K562 (cell line): ENCODE measurements at regions not wholly inside any gene's neighbourhood (a gene's known extent, or its start where the extent isn't known, plus 50 kb on each side); places are given as distances from the start of the nearest gene placed in this dataset.

Experiments
- ATAC-seq: fragments of 200-7000 bp; cut with Tn5 transposase; 3 replicates; pipeline ENCODE4 v1.9.1; 2020; ENCODE audit warnings: moderate library complexity
- BruUV-seq: library from RNA; stranded (reverse); fragments of 400-500 nt; replicated peaks from 2 replicates; lab custom pipeline; 2021; lab: Mats Ljungman, UMichigan
- CTCF ChIA-PET: fragments of 300-600 bp; formaldehyde crosslinking; extraction: SDS; loops from one replicate; lab custom pipeline; 2021; ENCODE audit warnings: low intra/inter-chr PET ratio; lab: Yijun Ruan, JAX
- POLR2A ChIA-PET: fragments of 300-600, 350-650 bp; sonication (Branson Sonifier 250); formaldehyde crosslinking; extraction: SDS; loops from one replicate; lab custom pipeline; 2021; ENCODE audit warnings: antibody characterized with exemption, inconsistent platforms; lab: Yijun Ruan, JAX
- DNase-seq, 4 experiments: peaks; one replicate each; pipeline versions ENCODE4 v3.0.0 to v3.0.0-alpha.2; 2011 to 2018; ENCODE audit warnings: low spot score in 3 of 4, mixed read lengths in 3 of 4; ENCODE audit errors: extremely low read depth in 1 of 4
- FAIRE-seq: peaks from 2 replicates; lab custom pipeline; 2011; peaks lifted over from hg19 to GRCh38; lab: Jason Lieb, UNC
- H2AFZ ChIP-seq: 2 replicates; pipeline ENCODE4 v1.6.0; 2011; ENCODE audit warnings: low read depth, low read length, control low read depth, inconsistent platforms
- H3K27ac ChIP-seq: fragments of 200-600 bp; 3 replicates; pipeline ENCODE4 v1.8.0; 2011; ENCODE audit warnings: low read depth, mild to moderate bottlenecking, control low read depth, inconsistent platforms, low read length, moderate library complexity, mixed read lengths; ENCODE audit errors: extremely low read depth
- H3K27me3 ChIP-seq, 2 experiments: fragments of 300-600 bp in 1 of 2; 2 replicates in 1 of 2; 3 replicates in 1 of 2; pipeline versions ENCODE4 v1.6.0 to v1.8.0; 2011; ENCODE audit warnings: inconsistent platforms in 2 of 2, low read length in 2 of 2, mild to moderate bottlenecking in 1 of 2, mixed read lengths in 1 of 2, moderate library complexity in 1 of 2; ENCODE audit not compliant: control insufficient read depth in 2 of 2, insufficient read depth in 2 of 2
- H3K36me3 ChIP-seq: fragments of 300-600 bp; 3 replicates; pipeline ENCODE4 v1.8.0; 2011; ENCODE audit warnings: mild to moderate bottlenecking, low read length, inconsistent platforms; ENCODE audit not compliant: control insufficient read depth, insufficient read depth
- H3K4me1 ChIP-seq, 2 experiments: fragments of 200-600 bp in 1 of 2; replicated peaks in 1 of 2; 2 replicates in 1 of 2; 3 replicates in 1 of 2; pipeline versions ENCODE4 v1.5.1 to v1.8.0; 2011; ENCODE audit warnings: inconsistent platforms in 2 of 2, low read length in 2 of 2, mild to moderate bottlenecking in 1 of 2, mixed read lengths in 1 of 2, moderate library complexity in 1 of 2; ENCODE audit not compliant: control insufficient read depth in 2 of 2, insufficient read depth in 2 of 2
- H3K4me2 ChIP-seq: 2 replicates; pipeline ENCODE4 v1.6.1; 2011; ENCODE audit warnings: low read length, control low read depth, inconsistent platforms, mixed read lengths; ENCODE audit not compliant: insufficient read depth
- H3K4me3 ChIP-seq: fragments of 200-600 bp; sonication (generic), shearing (Covaris generic); 2 replicates; pipeline ENCODE4 v1.5.1; 2016; ENCODE audit warnings: control low read depth, inconsistent platforms
- H3K79me2 ChIP-seq: fragments of 200-600 bp; 3 replicates; pipeline ENCODE4 v1.8.0; 2011; ENCODE audit warnings: low read length, inconsistent platforms; ENCODE audit not compliant: control insufficient read depth, insufficient read depth
- H3K9ac ChIP-seq, 2 experiments: 2 replicates each; pipeline versions ENCODE4 v1.6.0 to v1.6.1; 2011; ENCODE audit warnings: low read depth in 2 of 2, low read length in 2 of 2, control low read depth in 1 of 2, inconsistent platforms in 1 of 2, mild to moderate bottlenecking in 1 of 2, mixed read lengths in 1 of 2; ENCODE audit not compliant: insufficient read depth in 1 of 2
- H3K9me1 ChIP-seq: one replicate; pipeline ENCODE4 v1.6.0; 2011; ENCODE audit warnings: inconsistent platforms, mild to moderate bottlenecking, low read length, moderate library complexity; ENCODE audit not compliant: control insufficient read depth, insufficient read depth
- H3K9me3 ChIP-seq: replicated peaks from 2 replicates; pipeline ENCODE4 v1.5.1; 2011; ENCODE audit warnings: low read depth, low read length, inconsistent platforms; ENCODE audit not compliant: control insufficient read depth, insufficient read depth
- H4K20me1 ChIP-seq: replicated peaks from 2 replicates; pipeline ENCODE4 v1.6.1; 2011; ENCODE audit warnings: low read length, inconsistent platforms, mixed read lengths; ENCODE audit not compliant: control insufficient read depth, insufficient read depth
- ADNP ChIP-seq: fragments of 200-800 bp; sonication (Bioruptor generic); IDR thresholded peaks from 2 replicates; pipeline ENCODE4 v1.6.1; 2016; ENCODE audit warnings: missing genetic modification characterization, missing compliant biosample characterization
- BACH1 ChIP-seq: fragments of 200-800 bp; sonication (Bioruptor generic); IDR thresholded peaks from 2 replicates; pipeline ENCODE4 v1.6.1; 2016; ENCODE audit warnings: missing genetic modification characterization, missing compliant biosample characterization
- BCOR ChIP-seq: fragments of 450-650 bp; IDR thresholded peaks from 2 replicates; pipeline ENCODE4 v1.6.1; 2016
- CGGBP1 ChIP-seq: fragments of 250-450 bp; sonication (Bioruptor Pico); IDR thresholded peaks from 2 replicates; pipeline ENCODE4 v1.9.0; 2021; ENCODE audit warnings: mild to moderate bottlenecking
- FOXK2 ChIP-seq, 2 experiments: fragments of 450-650 bp; IDR thresholded peaks in 1 of 2; conservative IDR thresholded peaks in 1 of 2; 2 replicates each; pipeline ENCODE4 v1.6.1; 2016; ENCODE audit warnings: low read depth in 2 of 2, mild to moderate bottlenecking in 1 of 2
- HES1 ChIP-seq: fragments of 450-650 bp; IDR thresholded peaks from 2 replicates; pipeline ENCODE4 v1.6.1; 2016; ENCODE audit warnings: low read depth, mild to moderate bottlenecking, moderate library complexity
- HMBOX1 ChIP-seq: sonication (generic); IDR thresholded peaks from 2 replicates; pipeline ENCODE4 v1.6.1; 2016
- NFE2 ChIP-seq: IDR thresholded peaks from 2 replicates; pipeline ENCODE4 v1.6.1; 2014; ENCODE audit warnings: antibody characterized with exemption, low read depth
- PRMT5 ChIP-seq: sonication (generic); formaldehyde crosslinking; IDR thresholded peaks from 2 replicates; pipeline ENCODE4 v1.5.0; 2020; ENCODE audit warnings: missing genetic modification reagents
- SMARCB1 ChIP-seq: IDR thresholded peaks from 2 replicates; pipeline ENCODE4 v1.6.1; 2011; ENCODE audit warnings: improper control_type of control experiment, low read depth; ENCODE audit not compliant: insufficient read length
- TEAD2 ChIP-seq: fragments of 450-650 bp; IDR thresholded peaks from 2 replicates; pipeline ENCODE4 v1.6.1; 2016; ENCODE audit warnings: missing genetic modification characterization, control low read depth, missing compliant biosample characterization
- ZKSCAN8 ChIP-seq: fragments of 200-800 bp; sonication (Bioruptor generic); IDR thresholded peaks from 2 replicates; pipeline ENCODE4 v1.6.1; 2016; ENCODE audit warnings: missing genetic modification characterization, missing compliant biosample characterization
- ZNF232 ChIP-seq: sonication (generic); formaldehyde crosslinking; IDR thresholded peaks from 2 replicates; pipeline ENCODE4 v1.8.0; 2022; ENCODE audit warnings: mild to moderate bottlenecking, missing genetic modification reagents
- ZNF830 ChIP-seq: fragments of 250-450 bp; sonication (Bioruptor Pico); IDR thresholded peaks from 2 replicates; pipeline ENCODE4 v1.5.0; 2021; ENCODE audit warnings: mild to moderate bottlenecking
- WGBS: fragments of 100-300 bp; shearing (Covaris generic); methylation state at CpG from one replicate; pipeline ENCODE4 v1.1.6; 2016; ENCODE audit warnings: low coverage, mixed read lengths; ENCODE audit not compliant: insufficient coverage; ENCODE audit errors: missing lambda C conversion rate; 5-methylcytosine and 5-hydroxymethylcytosine counted together
- in situ Hi-C: fragments of 300-500 bp; cut with MboI; formaldehyde crosslinking; loops from 4 replicates; pipeline ENCODE4 v1.15.0; 2018; ENCODE audit warnings: inconsistent platforms, mixed read lengths
- intact Hi-C: fragments of 100-400 bp; cut with micrococcal nuclease; formaldehyde crosslinking; loops from 2 replicates; pipeline ENCODE4 v1.14.2; 2022

GRCh38 chr2:88892788-88893187 lies 201.3 kb downstream of the RPIA start:
- intact Hi-C loops (no loop called here), in situ Hi-C loops (loop anchor here (25.0 kb wide), 1 partner anchor 245 kb away; no protein-coding TSS in a partner anchor)
- CTCF ChIA-PET: no interaction called here

GRCh38 chr2:88896971-88897370 lies 205.5 kb downstream of the RPIA start:
- no peaks in the 10 kb centered on the region for H3K79me2 ChIP-seq
- no peak overlapping the region for H3K9ac ChIP-seq
- H3K4me2 ChIP-seq: no peak overlapping the region
- no TSS peak for BruUV-seq
- ChIA-PET POLR2A (no interaction called here), CTCF (no interaction called here)
- H3K4me1 ChIP-seq: no peaks in the 10 kb centered on the region
- DNase-seq: no peak
- H2AFZ ChIP-seq: no peak overlapping the region
- in situ Hi-C loops: loop anchor here (25.0 kb wide), 1 partner anchor 240 kb away; no protein-coding TSS in a partner anchor
- no peaks in the 10 kb centered on the region for H3K9me3 ChIP-seq
- H3K27me3 ChIP-seq: no peaks in the 10 kb centered on the region
- no peaks in the 10 kb centered on the region for H3K36me3 ChIP-seq
- WGBS: 0% methylated on average over 1 of the region's 1 CpG
- intact Hi-C loops: no loop called here
- no peak overlapping the region for H3K27ac ChIP-seq
- H3K4me3 ChIP-seq: no peak overlapping the region
- H3K9me1 ChIP-seq: no peaks in the 10 kb centered on the region
- no peaks in the 10 kb centered on the region for H4K20me1 ChIP-seq
- no peak for FAIRE-seq
- no peak for ATAC-seq
- TF ChIP-seq ZKSCAN8 (no peak), HMBOX1 (no peak), SMARCB1 (no peak), ZNF232 (CRISPR knock-in tag) (no peak), HES1 (no peak), BACH1 (no peak), FOXK2 (conservative IDR thresholded peaks at IDR 0.05 in 1 of 2, IDR thresholded peaks at IDR 0.05 in 1 of 2; ENCODE audit: low read depth in 2 of 2) (no peak), TEAD2 (no peak), PRMT5 (CRISPR knock-in tag) (no peak), CGGBP1 (CRISPR knock-in tag) (no peak), ADNP (no peak), ZNF830 (CRISPR knock-in tag) (no peak)

More at GRCh38 chr2:88892788-88893187, 201.3 kb downstream of the RPIA start:
- TF ChIP-seq BCOR: no peak
- TF ChIP-seq NFE2: 0 out of 2 replicates have a peak, but pooled peaks have one; percentile 33
- H3K79me2 ChIP-seq: no peaks in the 10 kb centered on the region
- no peak overlapping the region for H3K9ac ChIP-seq
- H3K9me3 ChIP-seq: no peaks in the 10 kb centered on the region
- H3K36me3 ChIP-seq: no peaks in the 10 kb centered on the region
- no TSS peak for BruUV-seq
- no peaks in the 10 kb centered on the region for H3K4me1 ChIP-seq
- no peaks in the 10 kb centered on the region for H3K9me1 ChIP-seq
- WGBS: 2% methylated on average over 4 of the region's 4 CpGs
- FAIRE-seq (no peak), DNase-seq (no peak), ATAC-seq (no peak)
- H3K27me3 ChIP-seq: no peaks in the 10 kb centered on the region
- H2AFZ ChIP-seq: no peak overlapping the region
- no peaks in the 10 kb centered on the region for H4K20me1 ChIP-seq
- no peak overlapping the region for H3K27ac ChIP-seq
- H3K4me2 ChIP-seq: no peak overlapping the region
- no peak overlapping the region for H3K4me3 ChIP-seq
- POLR2A ChIA-PET: interaction anchor here (1.3 kb wide), 1 partner anchor 17 kb away, joined by 4 read pairs; no protein-coding TSS in a partner anchor
